Endothelial cell of umbilical vein (primary cell): ENCODE measurements at regions not wholly inside any gene's neighbourhood (a gene's known extent, or its start where the extent isn't known, plus 50 kb on each side); places are given as distances from the start of the nearest gene placed in this dataset.

Experiments used
- BruUV-seq: library from RNA; stranded (reverse); fragments of 400-500 nt; replicated peaks from 2 replicates; lab custom pipeline; 2021; lab: Mats Ljungman, UMichigan
- CTCF ChIA-PET: fragments of 300-600, 350-600 bp; sonication (Branson Sonifier 250); formaldehyde crosslinking; loops from one replicate; lab custom pipeline; 2021; ENCODE audit warnings: antibody characterized with exemption, inconsistent platforms; lab: Charles Lee
- POLR2A ChIA-PET: fragments of 300-600, 350-600 bp; sonication (Branson Sonifier 250); formaldehyde crosslinking; loops from one replicate; lab custom pipeline; 2021; ENCODE audit warnings: antibody characterized with exemption, inconsistent platforms; lab: Charles Lee
- DNase-seq: peaks from one replicate; pipeline ENCODE4 v3.0.0-alpha.2; 2011; ENCODE audit warnings: low read depth, low spot score
- FAIRE-seq: peaks from 2 replicates; lab custom pipeline; 2011; peaks lifted over from hg19 to GRCh38; lab: Jason Lieb, UNC
- H2AFZ ChIP-seq: 2 replicates; pipeline ENCODE4 v1.6.0; 2012; ENCODE audit warnings: low read depth, low read length, control low read depth, inconsistent platforms
- H3K27ac ChIP-seq: 2 replicates; pipeline ENCODE4 v1.5.1; 2011; ENCODE audit warnings: low read depth, mild to moderate bottlenecking, control low read depth, low read length, moderate library complexity; ENCODE audit not compliant: insufficient read depth
- H3K27me3 ChIP-seq, 2 experiments: 2 replicates each; pipeline versions ENCODE4 v1.6.0 to v1.6.1; 2011; ENCODE audit warnings: low read length in 2 of 2, mixed read lengths in 1 of 2; ENCODE audit not compliant: control insufficient read depth in 2 of 2, insufficient read depth in 2 of 2
- H3K36me3 ChIP-seq, 2 experiments: 2 replicates in 1 of 2; 3 replicates in 1 of 2; pipeline ENCODE4 v1.5.1; 2011; ENCODE audit warnings: low read length in 2 of 2, mild to moderate bottlenecking in 1 of 2, moderate library complexity in 1 of 2; ENCODE audit not compliant: control insufficient read depth in 2 of 2, insufficient read depth in 2 of 2; ENCODE audit errors: extremely low read depth in 1 of 2
- H3K4me1 ChIP-seq: 3 replicates; pipeline ENCODE4 v1.5.1; 2011; ENCODE audit warnings: mild to moderate bottlenecking, low read length; ENCODE audit not compliant: control insufficient read depth, insufficient read depth; ENCODE audit errors: extremely low read depth
- H3K4me2 ChIP-seq: 2 replicates; pipeline ENCODE4 v1.6.1; 2011; ENCODE audit warnings: low read length, control low read depth, mixed read lengths; ENCODE audit not compliant: insufficient read depth
- H3K4me3 ChIP-seq, 3 experiments: fragments of 200-600 bp in 1 of 3; sonication (generic), shearing (Covaris generic) in 1 of 3; replicated peaks in 1 of 3; 2 replicates each; pipeline ENCODE4 v1.5.1; 2011 to 2016; ENCODE audit warnings: control low read depth in 3 of 3, low read length in 3 of 3, mild to moderate bottlenecking in 2 of 3, inconsistent platforms in 1 of 3, low read depth in 1 of 3, moderate library complexity in 1 of 3; ENCODE audit not compliant: insufficient read depth in 1 of 3
- H3K79me2 ChIP-seq: 2 replicates; pipeline ENCODE4 v1.6.0; 2012; ENCODE audit warnings: low read length, inconsistent platforms; ENCODE audit not compliant: control insufficient read depth, insufficient read depth
- H3K9ac ChIP-seq: replicated peaks from 2 replicates; pipeline ENCODE3; 2011; ENCODE audit warnings: low read length, control low read depth; ENCODE audit not compliant: insufficient read depth; ENCODE audit errors: extremely low read depth
- H3K9me1 ChIP-seq: replicated peaks from 3 replicates; pipeline ENCODE4 v1.6.0; 2011; ENCODE audit warnings: mild to moderate bottlenecking, low read length; ENCODE audit not compliant: control insufficient read depth, insufficient read depth; ENCODE audit errors: extremely low read depth
- H3K9me3 ChIP-seq: replicated peaks from 2 replicates; pipeline ENCODE4 v1.5.1; 2012; ENCODE audit warnings: low read length, inconsistent platforms; ENCODE audit not compliant: control insufficient read depth, insufficient read depth
- H4K20me1 ChIP-seq: replicated peaks from 2 replicates; pipeline ENCODE3; 2011; ENCODE audit warnings: mild to moderate bottlenecking, low read length; ENCODE audit not compliant: control insufficient read depth, insufficient read depth; ENCODE audit errors: extremely low read depth
- CTCF ChIP-seq, 2 donors: IDR thresholded peaks; 1 replicate in 1 of 2; 2 replicates in 1 of 2; pipeline ENCODE4 v1.5.1; 2011; ENCODE audit warnings: low read length in 2 of 2, mild to moderate bottlenecking in 2 of 2, moderate library complexity in 2 of 2, control low read depth in 1 of 2, inconsistent platforms in 1 of 2, low read depth in 1 of 2; ENCODE audit not compliant: insufficient read depth in 1 of 2; ENCODE audit errors: extremely low read depth in 1 of 2
- EZH2 ChIP-seq: IDR thresholded peaks from 2 replicates; pipeline ENCODE4 v1.6.1; 2012; ENCODE audit warnings: borderline replicate concordance, low read depth, mild to moderate bottlenecking, moderate library complexity, low read length, inconsistent platforms; ENCODE audit not compliant: severe bottlenecking
- FOS ChIP-seq: IDR thresholded peaks from 2 replicates; pipeline ENCODE4 v1.6.1; 2011; ENCODE audit warnings: mild to moderate bottlenecking, low read length, moderate library complexity, borderline replicate concordance; ENCODE audit not compliant: insufficient read depth
- GATA2 ChIP-seq: IDR thresholded peaks from 2 replicates; pipeline ENCODE4 v1.7.0; 2011; ENCODE audit warnings: low read depth, mild to moderate bottlenecking, moderate library complexity, mixed read lengths, low read length; ENCODE audit not compliant: insufficient read length, insufficient read depth
- JUN ChIP-seq: IDR thresholded peaks from 2 replicates; pipeline ENCODE4 v1.6.1; 2011; ENCODE audit warnings: borderline replicate concordance, low read depth; ENCODE audit not compliant: insufficient read length, insufficient read depth
- MAX ChIP-seq: IDR thresholded peaks from 2 replicates; pipeline ENCODE4 v1.6.1; 2011; ENCODE audit not compliant: insufficient read depth, insufficient read length
- MYC ChIP-seq: IDR thresholded peaks from one replicate; pipeline ENCODE4 v1.6.1; 2011; ENCODE audit warnings: mild to moderate bottlenecking, low read depth, low read length
- POLR2A ChIP-seq: IDR thresholded peaks from 2 replicates; pipeline ENCODE4 v1.6.1; 2012; ENCODE audit warnings: low read depth, mild to moderate bottlenecking, control low read depth, low read length
- POLR2AphosphoS5 ChIP-seq: IDR thresholded peaks from 2 replicates; pipeline ENCODE4 v1.6.1; 2012; ENCODE audit warnings: low read depth, mild to moderate bottlenecking, control low read depth, low read length, moderate library complexity; ENCODE audit not compliant: insufficient read depth
- dilution Hi-C: fragments of 300-500 bp; cut with MboI; formaldehyde crosslinking; loops from one replicate; pipeline ENCODE4 v1.15.0; 2019; ENCODE audit warnings: low sequenced_read_pairs; ENCODE audit not compliant: extremely low pct_ligation_motif_present
- intact Hi-C: fragments of 100-400 bp; cut with micrococcal nuclease; formaldehyde crosslinking; loops from one replicate; pipeline ENCODE4 v1.10.0; 2022

GRCh38 chr2:2762913-2763312 lies 431.8 kb upstream of the MYT1L start:
- DNase-seq, result no peak
- Histone ChIP-seq H2AFZ (no peak overlapping the region), H3K4me2 (no peak overlapping the region), H3K27me3 (no peaks in the 10 kb centered on the region), H3K4me3 (no peak overlapping the region), H3K9me3 (peaks cover 5% of the 10 kb centered on the region), H3K27ac (no peak overlapping the region), H3K4me1 (no peaks in the 10 kb centered on the region), H3K36me3 (no peaks in the 10 kb centered on the region), H3K79me2 (no peaks in the 10 kb centered on the region), H3K9me1 (no peaks in the 10 kb centered on the region), H3K9ac (no peak overlapping the region), H4K20me1 (no peaks in the 10 kb centered on the region)
- TF ChIP-seq POLR2AphosphoS5 (no peak), MYC (no peak), FOS (no peak), CTCF (IDR thresholded peaks at IDR 0.05; ENCODE audit: extremely low read depth in 1 of 2, insufficient read depth in 1 of 2, low read depth in 1 of 2, low read length in 2 of 2) (no peak), MAX (no peak), JUN (no peak), EZH2 (no peak), GATA2 (no peak), POLR2A (no peak)
- no peak for FAIRE-seq
- BruUV-seq, result no TSS peak
- intact Hi-C loops, result no loop called here
- POLR2A ChIA-PET, result no interaction called here
- dilution Hi-C loops, result no loop called here
- CTCF ChIA-PET, result no interaction called here
